ENCODE measurements at regions not wholly inside any gene's neighbourhood (a gene's known extent, or its start where the extent isn't known, plus 50 kb on each side); places are given as distances from the start of the nearest gene placed in this dataset.

DNA sequence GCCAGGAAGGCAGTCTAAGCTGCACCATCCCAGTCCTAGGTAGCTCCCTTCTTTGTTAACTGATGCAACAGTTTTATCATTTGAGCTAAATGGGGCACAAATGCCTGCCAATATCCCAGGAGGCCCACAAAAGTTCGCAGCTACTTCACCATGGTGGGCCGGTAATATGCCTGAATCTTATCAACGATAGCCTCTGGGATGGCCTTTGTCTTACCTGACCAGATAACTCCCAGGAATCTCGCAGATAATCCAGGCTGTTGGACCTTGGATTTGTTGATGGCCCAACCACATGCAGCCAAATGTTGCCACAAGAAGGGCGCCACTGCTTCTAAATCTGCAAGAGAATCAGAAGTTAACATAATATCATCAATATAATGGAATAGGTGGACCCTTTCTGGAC is 83.8 kb upstream of the ATP10B start:
- TF ChIP-seq, protein P1, sequence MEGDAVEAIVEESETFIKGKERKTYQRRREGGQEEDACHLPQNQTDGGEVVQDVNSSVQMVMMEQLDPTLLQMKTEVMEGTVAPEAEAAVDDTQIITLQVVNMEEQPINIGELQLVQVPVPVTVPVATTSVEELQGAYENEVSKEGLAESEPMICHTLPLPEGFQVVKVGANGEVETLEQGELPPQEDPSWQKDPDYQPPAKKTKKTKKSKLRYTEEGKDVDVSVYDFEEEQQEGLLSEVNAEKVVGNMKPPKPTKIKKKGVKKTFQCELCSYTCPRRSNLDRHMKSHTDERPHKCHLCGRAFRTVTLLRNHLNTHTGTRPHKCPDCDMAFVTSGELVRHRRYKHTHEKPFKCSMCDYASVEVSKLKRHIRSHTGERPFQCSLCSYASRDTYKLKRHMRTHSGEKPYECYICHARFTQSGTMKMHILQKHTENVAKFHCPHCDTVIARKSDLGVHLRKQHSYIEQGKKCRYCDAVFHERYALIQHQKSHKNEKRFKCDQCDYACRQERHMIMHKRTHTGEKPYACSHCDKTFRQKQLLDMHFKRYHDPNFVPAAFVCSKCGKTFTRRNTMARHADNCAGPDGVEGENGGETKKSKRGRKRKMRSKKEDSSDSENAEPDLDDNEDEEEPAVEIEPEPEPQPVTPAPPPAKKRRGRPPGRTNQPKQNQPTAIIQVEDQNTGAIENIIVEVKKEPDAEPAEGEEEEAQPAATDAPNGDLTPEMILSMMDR (IDR thresholded peaks at IDR 0.05; ENCODE audit: low read depth, low read length, missing control alignments), result no peak
- DNase-seq (ENCODE audit: low read depth), result no peak
- no peak overlapping the region for H3K4me3 ChIP-seq (ENCODE audit: low read depth, low read length)

DNA sequence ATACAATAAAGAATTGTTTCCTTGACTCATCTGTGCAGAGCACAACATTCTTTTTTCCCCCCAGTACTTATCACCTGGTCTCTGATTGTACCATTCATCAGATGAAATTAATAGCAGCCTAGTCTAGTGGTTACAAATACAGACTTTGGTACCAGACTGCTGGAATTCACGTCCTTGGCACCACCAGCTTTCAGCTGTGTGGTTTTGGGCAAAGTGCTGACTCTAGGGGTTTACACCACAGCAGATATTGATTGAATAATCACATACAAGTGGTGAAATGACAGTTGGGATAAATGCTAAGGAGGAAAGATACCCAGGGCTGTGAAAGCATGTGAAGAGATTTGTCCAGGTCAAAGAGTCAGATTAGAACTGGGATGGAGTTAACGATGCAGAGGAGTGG is 79.3 kb upstream of the ATP10B start:
- TF ChIP-seq, protein P1 (IDR thresholded peaks at IDR 0.05; ENCODE audit: low read depth, low read length, missing control alignments), result no peak
- H3K4me3 ChIP-seq (ENCODE audit: low read depth, low read length), result no peak overlapping the region
- DNase-seq (ENCODE audit: low read depth), result no peak

DNA sequence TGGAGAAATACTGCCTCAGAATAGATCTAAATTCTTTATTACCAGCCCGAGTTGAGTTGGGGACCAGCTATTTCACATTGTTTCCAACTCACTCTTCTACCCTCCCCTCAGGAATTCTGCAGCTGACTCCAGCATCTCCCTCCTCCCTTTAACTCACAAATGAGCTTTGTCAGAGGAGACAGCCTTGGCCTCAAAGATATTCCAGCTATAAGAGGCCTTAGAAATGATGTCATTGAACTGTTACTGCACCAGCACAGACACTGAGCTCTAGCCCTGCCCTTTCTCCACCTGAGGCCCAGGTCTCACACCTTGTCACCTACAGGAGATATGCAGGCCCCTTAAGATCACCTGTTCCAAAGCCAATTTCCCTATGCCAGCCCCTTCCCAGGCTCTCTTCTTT is 78.4 kb upstream of the ATP10B start:
- DNase-seq (ENCODE audit: low read depth), result no peak
- TF ChIP-seq, protein P1 (IDR thresholded peaks at IDR 0.05; ENCODE audit: low read depth, low read length, missing control alignments), result no peak
- H3K4me3 ChIP-seq (ENCODE audit: low read depth, low read length), result no peak overlapping the region

DNA sequence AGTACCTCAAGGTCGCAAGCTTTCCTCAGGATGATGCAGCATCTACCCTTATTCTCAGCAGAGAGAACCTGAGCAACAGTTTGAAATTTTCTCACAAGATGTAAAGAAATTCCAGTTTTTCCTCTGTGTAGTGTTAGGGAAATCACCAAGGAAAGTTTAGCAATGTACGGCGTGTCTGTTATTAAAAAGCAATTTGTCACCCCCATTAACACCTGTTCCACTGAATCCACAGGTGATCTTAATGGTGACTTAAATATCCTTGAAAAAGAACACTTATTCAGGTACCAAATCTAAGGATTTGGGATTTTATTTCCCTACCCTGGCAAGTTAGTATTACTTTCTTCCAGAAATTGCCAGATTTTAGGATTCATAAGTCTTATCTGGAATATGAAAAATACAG is 77.9 kb upstream of the ATP10B start:
- TF ChIP-seq, protein P1 (IDR thresholded peaks at IDR 0.05; ENCODE audit: low read depth, low read length, missing control alignments), result no peak
- no peak overlapping the region for H3K4me3 ChIP-seq (ENCODE audit: low read depth, low read length)
- DNase-seq (ENCODE audit: low read depth), result no peak

DNA sequence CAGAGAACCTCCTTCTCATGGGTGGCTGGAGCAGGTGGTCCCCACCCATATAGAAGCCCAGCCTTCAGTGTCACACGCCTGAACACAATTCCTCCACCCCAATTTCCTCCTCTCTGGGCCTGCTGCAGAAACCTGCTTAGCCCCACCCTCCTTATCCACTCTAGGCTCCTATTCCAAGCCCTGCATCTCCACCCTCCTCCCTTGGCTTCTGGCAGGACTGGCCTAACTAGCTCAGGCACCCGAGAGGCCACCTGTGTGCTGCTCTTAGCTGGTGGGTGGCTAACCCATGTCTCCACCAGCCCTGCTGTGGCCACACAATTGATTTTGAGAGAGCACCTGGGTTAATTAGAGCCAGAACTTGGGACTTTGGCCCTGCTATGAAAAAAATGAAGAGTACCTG is 77.3 kb upstream of the ATP10B start:
- no peak overlapping the region for H3K4me3 ChIP-seq (ENCODE audit: low read depth, low read length)
- TF ChIP-seq, protein P1 (IDR thresholded peaks at IDR 0.05; ENCODE audit: low read depth, low read length, missing control alignments), result no peak

DNA sequence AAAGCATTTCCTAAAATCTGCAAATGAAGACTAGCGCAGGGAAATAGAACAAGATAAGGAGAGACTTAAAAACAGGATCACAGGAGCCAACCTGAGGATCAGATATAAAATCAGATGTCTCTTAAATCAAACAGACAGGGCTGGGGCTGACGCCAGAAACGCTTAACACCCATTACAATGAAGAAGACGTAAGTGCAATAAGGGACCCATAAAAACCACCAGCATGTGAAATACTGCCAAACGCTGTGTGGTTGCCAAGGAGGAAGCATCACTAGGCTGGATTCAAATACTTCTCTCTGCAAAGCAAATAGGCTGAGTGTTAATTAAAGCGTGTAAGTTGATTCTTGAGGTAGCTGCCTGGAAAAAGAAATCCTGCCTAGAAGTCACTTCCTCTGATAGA is 74.4 kb upstream of the ATP10B start:
- TF ChIP-seq, protein P1 (IDR thresholded peaks at IDR 0.05; ENCODE audit: low read depth, low read length, missing control alignments), result no peak

More for the DNA sequence above, 77.3 kb upstream of the ATP10B start:
- DNase-seq (ENCODE audit: low read depth), result no peak

DNA sequence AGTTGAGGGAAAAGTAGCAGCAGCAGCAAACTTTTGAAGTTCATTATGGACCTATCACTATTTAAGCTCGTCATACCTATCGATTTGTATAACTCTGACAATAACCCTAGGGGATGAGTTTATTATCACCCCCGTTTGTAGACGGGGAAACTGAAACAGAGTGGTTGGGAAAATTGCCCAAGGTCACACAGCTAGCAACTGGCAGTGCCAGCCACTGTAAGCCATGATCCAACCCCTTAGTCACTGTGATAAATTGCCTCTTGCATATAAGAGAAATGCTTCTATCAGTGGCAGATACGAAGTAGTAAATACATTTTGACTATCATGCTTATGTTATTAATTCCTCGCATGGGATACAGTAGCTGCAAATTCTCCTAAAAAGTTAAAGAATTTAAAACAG is 73.3 kb upstream of the ATP10B start:
- no peak for DNase-seq (ENCODE audit: low read depth)
- no peak overlapping the region for H3K4me3 ChIP-seq (ENCODE audit: low read depth, low read length)
- TF ChIP-seq, protein P1 (IDR thresholded peaks at IDR 0.05; ENCODE audit: low read depth, low read length, missing control alignments), result no peak

More for the DNA sequence above, 74.4 kb upstream of the ATP10B start:
- no peak overlapping the region for H3K4me3 ChIP-seq (ENCODE audit: low read depth, low read length)
- DNase-seq (ENCODE audit: low read depth), result no peak

All from GM12864 (cell line).